B cell (primary cell): ENCODE measurements at regions not wholly inside any gene's neighbourhood (a gene's known extent, or its start where the extent isn't known, plus 50 kb on each side); places are given as distances from the start of the nearest gene placed in this dataset.

ENCODE experiments used
- EZH2 ChIP-seq: IDR thresholded peaks from 2 replicates; pipeline ENCODE4 v1.6.1; 2012; ENCODE audit warnings: borderline replicate concordance, low read depth, mild to moderate bottlenecking, moderate library complexity, low read length; ENCODE audit not compliant: insufficient read depth, poor library complexity, severe bottlenecking
- TF ChIP-seq, protein P1 (sequence below): fragments of 200-600 bp; IDR thresholded peaks from one replicate; pipeline ENCODE4 v1.8.0; 2022; ENCODE audit warnings: antibody characterized with exemption, mild to moderate bottlenecking

GRCh38 chr2:177076636-177077179 lies 135.9 kb upstream of the HNRNPA3 start:
- TF ChIP-seq, protein P1, sequence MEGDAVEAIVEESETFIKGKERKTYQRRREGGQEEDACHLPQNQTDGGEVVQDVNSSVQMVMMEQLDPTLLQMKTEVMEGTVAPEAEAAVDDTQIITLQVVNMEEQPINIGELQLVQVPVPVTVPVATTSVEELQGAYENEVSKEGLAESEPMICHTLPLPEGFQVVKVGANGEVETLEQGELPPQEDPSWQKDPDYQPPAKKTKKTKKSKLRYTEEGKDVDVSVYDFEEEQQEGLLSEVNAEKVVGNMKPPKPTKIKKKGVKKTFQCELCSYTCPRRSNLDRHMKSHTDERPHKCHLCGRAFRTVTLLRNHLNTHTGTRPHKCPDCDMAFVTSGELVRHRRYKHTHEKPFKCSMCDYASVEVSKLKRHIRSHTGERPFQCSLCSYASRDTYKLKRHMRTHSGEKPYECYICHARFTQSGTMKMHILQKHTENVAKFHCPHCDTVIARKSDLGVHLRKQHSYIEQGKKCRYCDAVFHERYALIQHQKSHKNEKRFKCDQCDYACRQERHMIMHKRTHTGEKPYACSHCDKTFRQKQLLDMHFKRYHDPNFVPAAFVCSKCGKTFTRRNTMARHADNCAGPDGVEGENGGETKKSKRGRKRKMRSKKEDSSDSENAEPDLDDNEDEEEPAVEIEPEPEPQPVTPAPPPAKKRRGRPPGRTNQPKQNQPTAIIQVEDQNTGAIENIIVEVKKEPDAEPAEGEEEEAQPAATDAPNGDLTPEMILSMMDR, result no peak
- no peak for TF ChIP-seq EZH2
